ENCODE measurements at regions not wholly inside any gene's neighbourhood (a gene's known extent, or its start where the extent isn't known, plus 50 kb on each side); places are given as distances from the start of the nearest gene placed in this dataset.
"Not testable (repeated sequence)": the region's sequence is repeated elsewhere in the genome, so short reads cannot be mapped to it uniquely, and the experiment has no call there.

GRCh38 chr5:72599065-72599433 lies 91.8 kb upstream of the ZNF366 start:
- intact Hi-C loops (cut with micrococcal nuclease) = no loop called here

- intact Hi-C loops (cut with micrococcal nuclease) = no loop called here
These were observed 91.3 kb upstream of the ZNF366 start for GRCh38 chr5:72598401-72599064.

DNA sequence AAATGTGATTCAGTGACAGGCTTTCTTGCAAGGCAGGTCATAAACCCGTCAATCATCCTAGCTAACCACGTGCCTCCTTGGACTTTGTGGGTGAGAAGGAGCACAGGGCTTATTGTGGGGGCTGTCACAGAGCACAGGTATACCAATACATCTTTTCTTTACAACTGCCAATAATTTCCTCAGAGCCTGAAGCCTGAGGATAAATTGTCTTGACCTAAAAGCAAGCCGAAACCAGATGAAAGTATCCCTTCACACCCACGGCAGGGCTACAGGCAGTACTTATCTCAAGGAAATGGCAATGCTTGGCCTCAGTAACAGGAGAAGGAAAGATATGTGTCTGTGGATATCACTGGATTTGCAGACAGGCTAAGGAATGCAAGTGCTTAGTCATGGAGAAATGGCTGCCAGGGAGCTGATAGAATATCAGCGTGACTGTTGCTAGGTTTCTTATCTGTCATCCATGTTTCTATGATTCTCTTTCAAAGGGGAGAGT lies 90.3 kb upstream of the ZNF366 start:
- intact Hi-C loops (cut with micrococcal nuclease) = no loop called here

DNA sequence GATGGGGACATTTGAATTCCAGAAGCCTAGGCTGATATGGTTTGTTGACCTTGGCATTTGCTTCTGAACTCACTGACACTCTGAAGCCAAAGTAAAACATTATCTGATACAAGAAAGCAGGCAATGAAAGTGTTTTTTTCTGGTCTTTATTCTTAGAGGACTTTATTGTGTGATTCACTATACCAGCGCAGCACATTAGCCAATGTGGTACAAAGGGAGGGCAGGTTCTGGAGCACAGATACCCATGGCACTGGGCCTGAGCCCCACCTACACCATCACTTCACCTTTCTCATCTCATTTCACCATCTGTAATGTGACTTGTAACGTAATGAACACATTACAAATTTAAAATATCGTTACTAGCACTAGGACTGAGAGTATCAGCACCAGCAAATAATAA lies 89.7 kb upstream of the ZNF366 start:
- intact Hi-C loops (cut with micrococcal nuclease) = no loop called here

DNA sequence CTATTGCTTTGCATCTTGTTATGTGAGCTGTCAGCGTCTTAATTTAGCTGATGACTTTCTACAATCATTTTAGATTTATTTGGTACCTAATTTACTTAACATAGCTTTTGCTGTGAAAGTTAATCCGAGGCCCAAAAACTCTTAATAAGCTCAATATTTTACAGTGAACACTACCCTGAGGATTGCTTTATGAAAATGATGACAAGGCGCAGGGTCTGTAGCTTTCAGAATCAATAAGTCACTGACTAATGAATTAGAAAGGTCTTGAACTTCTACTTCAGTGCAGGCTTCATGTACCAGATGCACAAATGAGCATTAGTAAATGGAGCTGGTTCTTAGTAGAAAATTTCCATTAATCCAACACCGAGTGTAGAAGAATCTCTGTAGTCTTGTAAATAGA lies 81.4 kb upstream of the ZNF366 start:
- intact Hi-C loops (cut with micrococcal nuclease) = no loop called here

DNA sequence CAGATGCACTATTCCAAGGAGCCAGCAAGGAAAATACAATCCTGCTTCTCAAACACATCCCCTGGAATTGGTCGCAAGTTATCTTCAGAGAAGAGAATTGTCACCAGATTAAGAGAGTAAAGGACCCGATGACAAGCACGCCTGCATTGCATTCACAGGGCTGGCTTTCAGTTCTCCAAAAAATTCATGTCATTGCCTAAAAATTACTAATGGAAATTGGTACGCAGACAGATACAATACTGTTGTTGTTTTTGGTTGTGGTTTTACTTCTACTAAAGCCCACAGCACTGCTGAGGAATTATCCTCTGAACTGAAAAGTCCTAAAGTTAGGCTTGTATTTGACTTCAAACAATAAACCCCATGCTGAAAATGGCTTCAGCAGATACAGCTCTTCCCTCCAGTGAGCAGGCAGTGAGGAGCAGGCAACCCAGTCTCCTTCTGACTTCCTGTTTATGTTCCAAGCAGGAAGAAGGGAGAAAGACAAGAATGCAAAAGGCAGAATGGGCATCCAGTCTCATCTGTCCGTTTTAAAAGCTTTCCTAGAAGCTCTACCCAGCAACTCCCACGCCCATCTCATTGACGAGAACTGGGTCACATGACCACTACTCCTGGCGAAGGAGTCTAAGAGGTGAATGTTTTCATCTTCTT lies 80.6 kb upstream of the ZNF366 start:
- intact Hi-C loops (cut with micrococcal nuclease) = no loop called here

GRCh38 chr5:72586788-72587530 lies 79.7 kb upstream of the ZNF366 start:
- intact Hi-C loops (cut with micrococcal nuclease) = no loop called here

GRCh38 chr5:72584466-72584865 lies 77.3 kb upstream of the ZNF366 start:
- intact Hi-C loops (cut with micrococcal nuclease) = no loop called here

- intact Hi-C loops (cut with micrococcal nuclease) = not testable (repeated sequence)
These were observed 72.1 kb upstream of the ZNF366 start for GRCh38 chr5:72579290-72579689.

DNA sequence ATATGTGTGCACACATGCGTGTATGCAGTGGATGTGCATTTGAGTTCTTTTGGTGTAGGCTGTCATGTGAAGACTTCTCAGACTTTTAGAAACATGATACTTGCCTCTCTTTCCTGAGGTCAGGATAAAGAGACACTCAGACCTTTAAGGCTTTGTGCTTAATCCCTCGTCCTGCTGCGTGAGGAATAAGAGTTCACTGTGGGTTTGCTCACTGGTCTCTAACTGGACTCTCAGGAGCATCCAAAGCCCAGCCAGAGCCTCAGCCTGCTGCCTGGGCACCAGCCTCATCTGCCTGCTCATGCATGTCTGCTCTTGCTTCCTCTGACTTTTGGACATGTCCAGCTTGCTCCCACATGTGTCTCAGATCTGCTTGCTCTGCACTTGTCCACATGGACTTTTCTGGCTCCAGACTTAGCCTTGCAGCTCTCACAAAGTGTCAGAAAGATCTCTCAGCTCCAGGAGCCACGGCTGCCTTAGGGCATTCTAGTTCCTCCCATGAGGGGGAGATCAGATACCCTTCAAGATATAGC lies 65.1 kb upstream of the ZNF366 start:
- intact Hi-C loops (cut with micrococcal nuclease) = no loop called here

GRCh38 chr5:72569408-72569944 lies 62.3 kb upstream of the ZNF366 start:
- intact Hi-C loops (cut with micrococcal nuclease) = no loop called here

DNA sequence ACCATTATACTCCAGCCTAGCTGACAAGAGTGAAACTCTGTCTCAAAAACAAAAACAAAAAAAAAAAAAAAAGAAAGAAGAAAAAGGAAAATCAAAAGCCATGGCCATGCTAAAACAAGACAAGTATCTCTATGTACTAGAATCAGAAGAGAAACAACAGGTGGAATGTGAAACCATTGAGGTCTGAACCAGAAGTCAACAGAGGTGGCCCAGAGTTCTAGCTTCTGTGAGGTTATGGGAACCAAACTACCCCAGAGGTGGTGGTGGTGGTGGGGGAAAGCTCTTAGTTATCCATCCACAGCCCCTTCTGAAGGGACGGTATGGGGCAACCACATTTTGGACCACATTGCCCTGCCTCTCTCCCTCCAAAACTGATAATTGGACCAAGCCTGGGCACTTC lies 59.5 kb upstream of the ZNF366 start:
- intact Hi-C loops (cut with micrococcal nuclease) = no loop called here

DNA sequence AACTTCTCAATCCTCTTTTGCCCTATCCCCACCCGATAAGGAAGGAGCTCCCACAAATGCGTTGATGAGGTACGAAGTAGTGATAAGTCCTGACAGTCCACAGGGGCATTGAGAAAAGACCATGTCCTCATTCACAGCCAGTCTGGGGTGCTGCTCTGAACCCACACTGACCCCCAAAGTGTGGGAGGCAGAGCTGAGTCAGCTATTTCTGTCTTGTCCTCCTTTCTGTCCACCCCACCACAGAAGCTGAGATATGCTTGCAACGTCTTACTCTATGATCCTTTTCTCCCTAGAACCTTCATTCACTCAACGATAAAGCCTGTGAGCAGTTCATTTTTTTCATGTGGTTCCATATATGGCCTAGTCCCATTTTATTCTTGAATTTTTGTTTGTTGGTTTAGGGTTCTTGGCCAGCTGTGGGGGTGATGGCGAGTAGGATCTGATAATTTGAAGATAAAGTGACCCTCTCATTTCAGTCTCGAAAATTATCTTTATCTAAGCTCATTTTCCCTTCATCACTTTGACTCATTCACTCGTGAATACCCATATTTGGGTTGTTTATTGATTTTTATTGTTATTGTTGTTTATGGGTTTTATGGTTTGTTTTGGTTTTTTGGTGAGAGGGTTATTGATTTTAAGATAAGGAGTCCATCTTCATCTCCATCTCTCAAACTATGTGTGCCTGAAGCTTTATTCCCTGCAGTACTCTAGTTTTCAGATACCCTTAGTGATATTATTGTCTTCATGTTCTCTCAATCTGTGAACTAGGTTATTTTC lies 58.5 kb upstream of the ZNF366 start:
- intact Hi-C loops (cut with micrococcal nuclease) = no loop called here

DNA sequence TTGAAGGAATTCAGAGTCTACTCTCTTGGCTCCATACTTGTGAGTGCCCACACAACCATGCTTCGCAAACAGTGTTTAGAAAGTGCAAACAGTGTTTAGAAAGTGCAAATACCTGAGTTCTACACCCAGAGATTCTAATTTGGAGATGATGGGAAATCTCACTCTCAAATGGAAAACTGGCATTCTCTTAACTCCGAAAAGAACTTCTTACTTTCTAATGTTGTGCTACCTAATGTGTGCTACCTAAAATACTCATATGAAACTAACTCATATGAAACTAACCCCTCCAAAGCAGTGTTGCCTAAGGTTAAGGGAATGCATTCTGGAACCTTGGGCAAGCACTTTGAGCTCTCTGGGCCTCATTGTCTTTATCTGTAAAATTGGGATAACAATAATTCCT lies 55.5 kb upstream of the ZNF366 start:
- intact Hi-C loops (cut with micrococcal nuclease) = no loop called here

GRCh38 chr5:72561148-72561972 lies 54.1 kb upstream of the ZNF366 start:
- intact Hi-C loops (cut with micrococcal nuclease) = no loop called here

- intact Hi-C loops (cut with micrococcal nuclease) = no loop called here
These were observed 52.9 kb upstream of the ZNF366 start for GRCh38 chr5:72559866-72560766.

DNA sequence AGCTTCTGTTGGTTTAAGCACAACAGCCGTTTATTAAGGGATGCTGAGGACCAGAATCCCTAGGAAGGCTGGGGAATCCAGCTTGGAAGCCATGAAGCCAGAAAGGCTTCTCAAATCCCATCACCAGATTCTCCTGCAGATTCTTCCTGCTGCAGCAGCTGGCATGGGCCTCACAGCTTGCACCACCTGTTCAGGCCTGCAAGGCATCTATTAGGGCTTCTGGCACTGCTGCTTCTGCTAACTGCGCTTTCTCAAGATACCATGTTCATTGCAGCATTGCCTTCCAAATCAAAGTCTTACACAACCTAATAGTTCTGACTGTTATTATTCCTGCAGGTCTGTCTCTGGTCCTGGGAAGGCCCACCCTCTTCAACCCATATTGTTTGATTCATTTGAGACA lies 51.2 kb upstream of the ZNF366 start:
- intact Hi-C loops (cut with micrococcal nuclease) = no loop called here

DNA sequence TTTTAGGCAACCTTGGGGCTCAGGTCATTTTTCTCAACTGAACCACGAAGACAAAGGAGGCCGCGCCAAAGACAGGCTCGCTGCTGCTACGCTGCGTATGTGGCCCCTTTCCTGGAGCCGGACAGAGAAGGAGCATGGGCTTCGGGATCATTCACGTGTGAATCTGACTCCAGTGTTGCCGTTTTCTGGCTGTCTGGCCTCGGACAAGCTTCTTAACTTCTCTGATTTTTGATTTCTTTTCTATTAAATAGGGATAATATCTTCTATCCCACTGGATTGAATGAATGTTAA lies 50.8 kb upstream of the ZNF366 start:
- intact Hi-C loops (cut with micrococcal nuclease) = no loop called here

Data from T-helper 1 cell treated with Interleukin-12 subunit alpha and Interleukin-12 subunit beta and Interleukin-4 antibody, amounts not matched to agents 30 ng/mL and 1 ng/mL, for 36 hours (primary cell).